ENCODE measurements at regions not wholly inside any gene's neighbourhood (a gene's known extent, or its start where the extent isn't known, plus 50 kb on each side); places are given as distances from the start of the nearest gene placed in this dataset.

GRCh38 chr13:105915146-105915850, 620.2 kb downstream of the EFNB2 start:
- Histone ChIP-seq H3K27ac (ENCODE audit: low read depth in 1 of 2, low read length in 2 of 2) (no peak overlapping the region), H3K4me3 (ENCODE audit: low read length in 2 of 2) (no peak overlapping the region), H3K27me3 (ENCODE audit: control insufficient read depth in 1 of 2, insufficient read depth in 2 of 2, low read length in 1 of 2) (no peaks in the 10 kb centered on the region), H3K4me1 (ENCODE audit: control insufficient read depth in 1 of 2, insufficient read depth in 2 of 2, low read length in 2 of 2) (no peaks in the 10 kb centered on the region), H3K9me3 (ENCODE audit: control insufficient read depth, low read length) (peaks cover 2% of the 10 kb centered on the region), H3K36me3 (ENCODE audit: control insufficient read depth in 1 of 2, insufficient read depth in 2 of 2, low read length in 1 of 2) (no peaks in the 10 kb centered on the region)
- 58 to 61% methylated on average over 10 of the region's 10 CpGs for WGBS, 2 donors
- DNase-seq (no peak), ATAC-seq (ENCODE audit: low FRiP score) (no peak)
- intact Hi-C loops (cut with DNase I) = loop anchor here in 1 of 2 donors (10.0 kb wide), 1 partner anchor 620 kb away; the partner anchor contains the start of gene EFNB2

GRCh38 chr13:105914291-105915036, 621.0 kb downstream of the EFNB2 start:
- DNase-seq (no peak), ATAC-seq (ENCODE audit: low FRiP score) (no peak)
- Histone ChIP-seq H3K4me1 (ENCODE audit: control insufficient read depth in 1 of 2, insufficient read depth in 2 of 2, low read length in 2 of 2) (no peaks in the 10 kb centered on the region), H3K9me3 (ENCODE audit: control insufficient read depth, low read length) (peaks cover 2% of the 10 kb centered on the region), H3K4me3 (ENCODE audit: low read length in 2 of 2) (no peak overlapping the region), H3K36me3 (ENCODE audit: control insufficient read depth in 1 of 2, insufficient read depth in 2 of 2, low read length in 1 of 2) (no peaks in the 10 kb centered on the region), H3K27me3 (ENCODE audit: control insufficient read depth in 1 of 2, insufficient read depth in 2 of 2, low read length in 1 of 2) (no peaks in the 10 kb centered on the region), H3K27ac (ENCODE audit: low read depth in 1 of 2, low read length in 2 of 2) (no peak overlapping the region)
- intact Hi-C loops (cut with DNase I) = loop anchor here in 1 of 2 donors (10.0 kb wide), 1 partner anchor 620 kb away; the partner anchor contains the start of gene EFNB2
- 26% methylated on average over 4 of the region's 4 CpGs for WGBS, 2 donors

GRCh38 chr13:105908586-105908985, 626.9 kb downstream of the EFNB2 start:
- Histone ChIP-seq H3K27ac (ENCODE audit: low read depth in 1 of 2, low read length in 2 of 2) (no peak overlapping the region), H3K4me3 (ENCODE audit: low read length in 2 of 2) (no peak overlapping the region), H3K4me1 (ENCODE audit: control insufficient read depth in 1 of 2, insufficient read depth in 2 of 2, low read length in 2 of 2) (no peaks in the 10 kb centered on the region), H3K9me3 (ENCODE audit: control insufficient read depth, low read length) (no peaks in the 10 kb centered on the region), H3K36me3 (ENCODE audit: control insufficient read depth in 1 of 2, insufficient read depth in 2 of 2, low read length in 1 of 2) (no peaks in the 10 kb centered on the region), H3K27me3 (ENCODE audit: control insufficient read depth in 1 of 2, insufficient read depth in 2 of 2, low read length in 1 of 2) (no peaks in the 10 kb centered on the region)
- no peak for DNase-seq
- intact Hi-C loops (cut with DNase I) = no loop called here
- 80 to 92% methylated on average over 9 of the region's 9 CpGs for WGBS, 2 donors
- ATAC-seq (ENCODE audit: low FRiP score) = no peak

- Histone ChIP-seq H3K4me3 (ENCODE audit: low read length in 2 of 2) (no peak overlapping the region), H3K4me1 (ENCODE audit: control insufficient read depth in 1 of 2, insufficient read depth in 2 of 2, low read length in 2 of 2) (no peaks in the 10 kb centered on the region), H3K27ac (ENCODE audit: low read depth in 1 of 2, low read length in 2 of 2) (no peak overlapping the region), H3K27me3 (ENCODE audit: control insufficient read depth in 1 of 2, insufficient read depth in 2 of 2, low read length in 1 of 2) (no peaks in the 10 kb centered on the region), H3K36me3 (ENCODE audit: control insufficient read depth in 1 of 2, insufficient read depth in 2 of 2, low read length in 1 of 2) (no peaks in the 10 kb centered on the region), H3K9me3 (ENCODE audit: control insufficient read depth, low read length) (no peaks in the 10 kb centered on the region)
- WGBS, 2 donors = 97 to 99% methylated on average over 3 of the region's 3 CpGs
- DNase-seq (no peak), ATAC-seq (ENCODE audit: low FRiP score) (no peak)
- intact Hi-C loops (cut with DNase I) = no loop called here
Measured at GRCh38 chr13:105907319-105908019, 628.0 kb downstream of the EFNB2 start.

GRCh38 chr13:105906746-105907145, 628.7 kb downstream of the EFNB2 start:
- H3K27me3 ChIP-seq (ENCODE audit: control insufficient read depth in 1 of 2, insufficient read depth in 2 of 2, low read length in 1 of 2) = no peaks in the 10 kb centered on the region
- no peak for DNase-seq
- ATAC-seq (ENCODE audit: low FRiP score) = no peak
- H3K9me3 ChIP-seq (ENCODE audit: control insufficient read depth, low read length) = no peaks in the 10 kb centered on the region
- no peak overlapping the region for H3K4me3 ChIP-seq (ENCODE audit: low read length in 2 of 2)
- WGBS, 2 donors = 33 to 39% methylated on average over 5 of the region's 5 CpGs
- intact Hi-C loops (cut with DNase I) = no loop called here
- no peaks in the 10 kb centered on the region for H3K4me1 ChIP-seq (ENCODE audit: control insufficient read depth in 1 of 2, insufficient read depth in 2 of 2, low read length in 2 of 2)
- H3K27ac ChIP-seq (ENCODE audit: low read depth in 1 of 2, low read length in 2 of 2) = no peak overlapping the region
- no peaks in the 10 kb centered on the region for H3K36me3 ChIP-seq (ENCODE audit: control insufficient read depth in 1 of 2, insufficient read depth in 2 of 2, low read length in 1 of 2)

GRCh38 chr13:105904034-105904742, 631.3 kb downstream of the EFNB2 start:
- H3K4me3 ChIP-seq (ENCODE audit: low read length in 2 of 2) = no peak overlapping the region
- WGBS, 2 donors = 94 to 97% methylated on average over 9 of the region's 9 CpGs
- H3K27me3 ChIP-seq (ENCODE audit: control insufficient read depth in 1 of 2, insufficient read depth in 2 of 2, low read length in 1 of 2) = no peaks in the 10 kb centered on the region
- no peaks in the 10 kb centered on the region for H3K4me1 ChIP-seq (ENCODE audit: control insufficient read depth in 1 of 2, insufficient read depth in 2 of 2, low read length in 2 of 2)
- DNase-seq = no peak
- intact Hi-C loops (cut with DNase I) = no loop called here
- H3K9me3 ChIP-seq (ENCODE audit: control insufficient read depth, low read length) = no peaks in the 10 kb centered on the region
- H3K27ac ChIP-seq (ENCODE audit: low read depth in 1 of 2, low read length in 2 of 2) = no peak overlapping the region
- H3K36me3 ChIP-seq (ENCODE audit: control insufficient read depth in 1 of 2, insufficient read depth in 2 of 2, low read length in 1 of 2) = no peaks in the 10 kb centered on the region
- ATAC-seq (ENCODE audit: low FRiP score) = no peak

GRCh38 chr13:105902396-105902795, 633.1 kb downstream of the EFNB2 start:
- whole genome bisulfite sequencing, 2 donors = 96 to 98% methylated on average over 2 of the region's 2 CpGs
- no peak for ATAC-seq (ENCODE audit: low FRiP score)
- intact Hi-C loops (cut with DNase I) = no loop called here

GRCh38 chr13:105897575-105897974, 637.9 kb downstream of the EFNB2 start:
- intact Hi-C loops (cut with DNase I) = no loop called here
- Histone ChIP-seq H3K27ac (ENCODE audit: low read depth in 1 of 2, low read length in 2 of 2) (no peak overlapping the region), H3K36me3 (ENCODE audit: control insufficient read depth in 1 of 2, insufficient read depth in 2 of 2, low read length in 1 of 2) (no peaks in the 10 kb centered on the region), H3K27me3 (ENCODE audit: control insufficient read depth in 1 of 2, insufficient read depth in 2 of 2, low read length in 1 of 2) (no peaks in the 10 kb centered on the region), H3K9me3 (ENCODE audit: control insufficient read depth, low read length) (no peaks in the 10 kb centered on the region), H3K4me3 (ENCODE audit: low read length in 2 of 2) (no peak overlapping the region), H3K4me1 (ENCODE audit: control insufficient read depth in 1 of 2, insufficient read depth in 2 of 2, low read length in 2 of 2) (no peaks in the 10 kb centered on the region)
- WGBS, 2 donors = 96 to 97% methylated on average over 6 of the region's 6 CpGs
- DNase-seq = no peak
- no peak for ATAC-seq (ENCODE audit: low FRiP score)

More at GRCh38 chr13:105902396-105902795, 633.1 kb downstream of the EFNB2 start:
- Histone ChIP-seq H3K4me1 (ENCODE audit: control insufficient read depth in 1 of 2, insufficient read depth in 2 of 2, low read length in 2 of 2) (no peaks in the 10 kb centered on the region), H3K4me3 (ENCODE audit: low read length in 2 of 2) (no peak overlapping the region), H3K27me3 (ENCODE audit: control insufficient read depth in 1 of 2, insufficient read depth in 2 of 2, low read length in 1 of 2) (no peaks in the 10 kb centered on the region), H3K36me3 (ENCODE audit: control insufficient read depth in 1 of 2, insufficient read depth in 2 of 2, low read length in 1 of 2) (no peaks in the 10 kb centered on the region), H3K9me3 (ENCODE audit: control insufficient read depth, low read length) (no peaks in the 10 kb centered on the region), H3K27ac (ENCODE audit: low read depth in 1 of 2, low read length in 2 of 2) (no peak overlapping the region)
- no peak for DNase-seq

Measured in aorta (tissue), 5 donors.